Body of pancreas (tissue), 4 donors: ENCODE measurements at regions not wholly inside any gene's neighbourhood (a gene's known extent, or its start where the extent isn't known, plus 50 kb on each side); places are given as distances from the start of the nearest gene placed in this dataset.

Experiments used
- CTCF ChIP-seq, 7 experiments: fragments of 450-650 bp in 4 of 7; fragments of 200-600 bp in 3 of 7; sonication (generic) in 3 of 7; IDR thresholded peaks; one replicate each; pipeline ENCODE4 v1.5.1; 2016 to 2019; ENCODE audit warnings: antibody characterized with exemption in 7 of 7
- POLR2A ChIP-seq, 3 donors: fragments of 450-650 bp; IDR thresholded peaks; one replicate each; pipeline ENCODE4 v1.6.1; 2016; ENCODE audit warnings: antibody characterized with exemption in 3 of 3, mild to moderate bottlenecking in 2 of 3

- TF ChIP-seq POLR2A (IDR thresholded peaks at IDR 0.05) (no peak), CTCF (IDR thresholded peaks at IDR 0.05) (no peak)
These were observed 154.1 kb downstream of the ADSS2 start for GRCh38 chr1:244297616-244298015.
